GM23248 (cell line): ENCODE measurements at regions not wholly inside any gene's neighbourhood (a gene's known extent, or its start where the extent isn't known, plus 50 kb on each side); places are given as distances from the start of the nearest gene placed in this dataset.

Experiments used
- DNase-seq: peaks from one replicate; pipeline ENCODE4 v3.0.0-alpha.2; 2015
- H2AFZ ChIP-seq: fragments of 200-600 bp; sonication (generic); 2 replicates; pipeline ENCODE4 v1.6.1; 2016; ENCODE audit warnings: antibody characterized with exemption
- H3F3A ChIP-seq: fragments of 200-600 bp; sonication (generic); 2 replicates; pipeline ENCODE4 v1.6.1; 2016; ENCODE audit warnings: mild to moderate bottlenecking, antibody characterized with exemption, mixed run types; ENCODE audit not compliant: insufficient read depth
- H3K27ac ChIP-seq: fragments of 200-600 bp; sonication (generic); 2 replicates; pipeline ENCODE4 v1.5.1; 2016; ENCODE audit warnings: mild to moderate bottlenecking
- H3K27me3 ChIP-seq: fragments of 200-600 bp; sonication (generic); replicated peaks from 2 replicates; pipeline ENCODE4 v1.6.1; 2016; ENCODE audit warnings: mild to moderate bottlenecking; ENCODE audit not compliant: insufficient read depth
- H3K36me3 ChIP-seq: fragments of 200-600 bp; sonication (generic); 2 replicates; pipeline ENCODE4 v1.6.1; 2016; ENCODE audit warnings: low read depth, mild to moderate bottlenecking
- H3K4me1 ChIP-seq: fragments of 200-600 bp; sonication (generic); 2 replicates; pipeline ENCODE4 v1.6.1; 2016; ENCODE audit warnings: mild to moderate bottlenecking; ENCODE audit not compliant: insufficient read depth
- H3K4me2 ChIP-seq: fragments of 200-600 bp; sonication (generic); one replicate; pipeline ENCODE4 v1.6.1; 2016; ENCODE audit warnings: mild to moderate bottlenecking; ENCODE audit not compliant: unreplicated experiment
- H3K4me3 ChIP-seq: fragments of 200-600 bp; sonication (generic); 2 replicates; pipeline ENCODE4 v1.5.1; 2016; ENCODE audit warnings: mild to moderate bottlenecking
- H3K79me2 ChIP-seq: fragments of 200-600 bp; sonication (generic); 2 replicates; pipeline ENCODE4 v1.6.1; 2016; ENCODE audit warnings: mild to moderate bottlenecking; ENCODE audit not compliant: insufficient read depth
- H3K9ac ChIP-seq: fragments of 200-600 bp; sonication (generic); 2 replicates; pipeline ENCODE4 v1.6.1; 2016; ENCODE audit warnings: mild to moderate bottlenecking
- H3K9me2 ChIP-seq: fragments of 200-600 bp; sonication (generic); 2 replicates; pipeline ENCODE4 v1.6.1; 2016; ENCODE audit warnings: mixed run types, mild to moderate bottlenecking, moderate library complexity; ENCODE audit not compliant: insufficient read depth
- H3K9me3 ChIP-seq: fragments of 200-600 bp; sonication (generic); one replicate; pipeline ENCODE4 v1.6.1; 2017; ENCODE audit warnings: low read depth
- H4K20me1 ChIP-seq: fragments of 200-600 bp; sonication (generic); 2 replicates; pipeline ENCODE4 v1.6.0; 2016; ENCODE audit not compliant: insufficient read depth
- EZH2 ChIP-seq: fragments of 200-600 bp; sonication (generic); IDR thresholded peaks from 2 replicates; pipeline ENCODE4 v1.6.1; 2018; ENCODE audit warnings: antibody characterized with exemption, mild to moderate bottlenecking; ENCODE audit not compliant: insufficient read depth, poor library complexity, severe bottlenecking
- EZH2phosphoT487 ChIP-seq: fragments of 200-600 bp; sonication (generic); IDR thresholded peaks from 2 replicates; pipeline ENCODE4 v1.6.1; 2018; ENCODE audit warnings: antibody characterized with exemption, moderate library complexity, mild to moderate bottlenecking, low read depth; ENCODE audit not compliant: insufficient read depth
- WGBS, 2 experiments: methylation state at CpG; one replicate each; pipeline ENCODE4 v1.1.6; 2015 to 2017; ENCODE audit warnings: low lambda C conversion rate in 2 of 2, low coverage in 1 of 2; ENCODE audit errors: missing lambda C conversion rate in 2 of 2; 5-methylcytosine and 5-hydroxymethylcytosine counted together
- in situ Hi-C: fragments of 300-500 bp; cut with MboI; formaldehyde crosslinking; loops from 2 replicates; pipeline ENCODE4 v1.15.0; 2020

DNA sequence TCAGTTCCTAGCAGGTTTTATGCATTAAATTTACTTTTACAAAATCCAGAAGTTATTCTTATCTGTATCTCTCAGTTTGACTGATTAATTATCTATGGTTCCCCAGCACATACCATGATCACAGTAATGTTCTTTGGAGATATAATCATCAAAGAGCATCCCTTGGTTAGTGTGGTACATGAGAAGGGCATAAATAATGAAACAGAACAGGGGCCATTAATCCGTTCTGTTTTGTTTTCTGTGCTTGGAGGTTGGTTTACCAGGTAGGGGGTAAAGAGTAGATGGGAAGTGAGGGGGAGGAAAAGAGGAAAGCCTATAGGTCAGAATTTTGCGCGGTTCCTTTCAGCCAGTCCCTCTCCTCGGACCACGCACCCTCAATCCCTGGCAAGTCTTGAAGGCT lies 718.7 kb upstream of the TENM3 start:
- no peak overlapping the region for H2AFZ ChIP-seq
- H3K4me2 ChIP-seq: no peak overlapping the region
- in situ Hi-C loops: no loop called here
- H3K9me3 ChIP-seq: no peaks in the 10 kb centered on the region
- H3K27ac ChIP-seq: no peak overlapping the region
- no peaks in the 10 kb centered on the region for H3K4me1 ChIP-seq
- no peaks in the 10 kb centered on the region for H4K20me1 ChIP-seq
- no peak overlapping the region for H3K9ac ChIP-seq
- no peaks in the 10 kb centered on the region for H3K36me3 ChIP-seq
- H3K9me2 ChIP-seq: no peaks in the 10 kb centered on the region
- H3K79me2 ChIP-seq: no peaks in the 10 kb centered on the region
- no peak for DNase-seq
- no peaks in the 10 kb centered on the region for H3K27me3 ChIP-seq
- no peaks in the 10 kb centered on the region for H3F3A ChIP-seq
- TF ChIP-seq EZH2: no peak
- no peak for TF ChIP-seq EZH2phosphoT487
- no peak overlapping the region for H3K4me3 ChIP-seq
- 28 to 34% methylated on average over 5 of the region's 5 CpGs for WGBS, 2 experiments

DNA sequence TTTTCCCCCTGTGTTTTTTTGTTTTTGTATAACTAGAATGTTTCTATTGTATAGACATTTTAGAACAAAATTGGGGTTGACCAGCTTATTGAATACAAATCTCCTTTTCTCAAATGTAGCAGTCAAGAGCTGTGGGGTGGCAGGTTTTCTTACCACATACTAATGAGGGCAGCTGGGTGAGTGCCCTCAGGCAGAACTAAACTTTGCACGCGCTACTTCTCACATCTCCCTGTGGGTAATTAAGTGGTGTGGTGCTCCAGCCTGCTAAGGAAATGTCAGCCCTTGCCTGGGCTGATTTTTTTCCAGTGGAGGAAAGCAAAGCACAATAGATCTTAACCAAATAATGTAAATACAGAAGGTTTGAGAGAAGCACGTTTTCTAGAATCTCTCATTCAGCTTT lies 717.6 kb upstream of the TENM3 start:
- DNase-seq: no peak
- WGBS, 2 experiments: 20 to 21% methylated on average over 3 of the region's 3 CpGs
- Histone ChIP-seq H3K27ac (no peak overlapping the region), H3K9ac (no peak overlapping the region), H3K27me3 (no peaks in the 10 kb centered on the region), H3K4me1 (no peaks in the 10 kb centered on the region), H3K36me3 (no peaks in the 10 kb centered on the region), H3K4me3 (no peak overlapping the region), H4K20me1 (no peaks in the 10 kb centered on the region), H3K4me2 (no peak overlapping the region), H3F3A (no peaks in the 10 kb centered on the region), H3K9me3 (no peaks in the 10 kb centered on the region), H3K9me2 (no peaks in the 10 kb centered on the region), H3K79me2 (no peaks in the 10 kb centered on the region), H2AFZ (no peak overlapping the region)
- in situ Hi-C loops: loop anchor here (25.0 kb wide), 1 partner anchor 688 kb away; no protein-coding TSS in a partner anchor
- TF ChIP-seq EZH2phosphoT487 (no peak), EZH2 (no peak)

DNA sequence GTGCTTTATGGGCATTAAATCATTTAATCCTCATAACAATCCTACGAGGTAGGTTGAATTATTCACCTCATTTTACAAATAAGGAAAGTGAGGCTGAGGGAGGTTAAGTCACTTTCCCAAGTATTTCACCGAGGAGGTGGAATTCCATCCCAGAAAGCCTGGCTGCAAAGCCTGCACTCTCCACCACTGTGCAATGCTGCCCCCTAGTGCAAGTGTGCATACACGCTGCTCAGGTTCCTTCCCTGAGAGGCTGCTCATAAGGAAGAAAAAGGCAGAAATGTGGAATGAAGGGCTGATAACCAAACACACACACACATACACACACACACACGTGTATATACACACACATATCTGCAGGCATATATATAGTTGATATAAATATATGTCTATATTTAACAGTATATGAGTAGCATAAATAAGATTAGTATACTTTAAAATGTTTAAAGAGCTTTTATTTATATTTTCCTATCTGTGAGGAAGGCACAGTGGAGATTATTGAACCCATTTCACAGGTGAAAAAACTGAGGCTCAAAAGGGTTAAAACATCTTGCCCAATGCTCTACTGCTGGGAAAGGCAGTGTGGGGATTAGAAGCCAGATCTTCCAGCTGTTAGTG lies 714.5 kb upstream of the TENM3 start:
- Histone ChIP-seq H2AFZ (no peak overlapping the region), H3K36me3 (no peaks in the 10 kb centered on the region), H4K20me1 (no peaks in the 10 kb centered on the region), H3K9me2 (no peaks in the 10 kb centered on the region), H3K27ac (no peak overlapping the region), H3K27me3 (no peaks in the 10 kb centered on the region), H3K4me1 (no peaks in the 10 kb centered on the region), H3K4me2 (no peak overlapping the region), H3K9ac (no peak overlapping the region), H3K4me3 (no peak overlapping the region), H3K79me2 (no peaks in the 10 kb centered on the region), H3K9me3 (no peaks in the 10 kb centered on the region), H3F3A (no peaks in the 10 kb centered on the region)
- DNase-seq: peak; percentile 71
- no peak for TF ChIP-seq EZH2phosphoT487
- TF ChIP-seq EZH2: no peak
- in situ Hi-C loops: loop anchor here (25.0 kb wide), 1 partner anchor 691 kb away; no protein-coding TSS in a partner anchor
- WGBS, 2 experiments: 1 to 5% methylated on average over 4 of the region's 4 CpGs

DNA sequence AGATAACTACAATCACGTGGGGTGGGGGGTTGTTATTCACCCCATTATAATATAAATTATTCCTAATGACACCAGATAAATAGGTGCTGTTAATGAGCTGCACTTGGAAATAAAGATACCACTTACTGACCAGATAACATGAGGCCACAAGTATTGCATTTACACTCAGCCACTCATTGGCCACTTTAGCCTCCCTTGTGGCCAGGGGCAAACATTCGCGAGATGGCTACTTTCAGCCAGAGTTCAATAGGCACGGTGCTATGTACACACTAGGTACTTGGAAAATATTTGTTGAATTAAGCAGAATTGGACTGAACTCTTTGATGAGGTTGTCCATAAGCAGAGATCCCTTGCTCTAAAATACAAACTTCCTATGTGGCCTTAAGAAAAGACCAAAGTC lies 713.7 kb upstream of the TENM3 start:
- no peaks in the 10 kb centered on the region for H3K36me3 ChIP-seq
- H3K9ac ChIP-seq: no peak overlapping the region
- H3K27ac ChIP-seq: no peak overlapping the region
- H3K4me3 ChIP-seq: no peak overlapping the region
- DNase-seq: no peak
- no peaks in the 10 kb centered on the region for H3F3A ChIP-seq
- H3K4me2 ChIP-seq: no peak overlapping the region
- no peaks in the 10 kb centered on the region for H3K79me2 ChIP-seq
- 32% methylated on average over 4 of the region's 4 CpGs for WGBS, 2 experiments
- no peaks in the 10 kb centered on the region for H4K20me1 ChIP-seq
- H2AFZ ChIP-seq: no peak overlapping the region
- no peaks in the 10 kb centered on the region for H3K4me1 ChIP-seq
- TF ChIP-seq EZH2 (no peak), EZH2phosphoT487 (no peak)
- H3K27me3 ChIP-seq: no peaks in the 10 kb centered on the region
- in situ Hi-C loops: loop anchor here (25.0 kb wide), 1 partner anchor 692 kb away; no protein-coding TSS in a partner anchor
- no peaks in the 10 kb centered on the region for H3K9me2 ChIP-seq
- H3K9me3 ChIP-seq: no peaks in the 10 kb centered on the region
